ENCODE measurements at regions not wholly inside any gene's neighbourhood (a gene's known extent, or its start where the extent isn't known, plus 50 kb on each side); places are given as distances from the start of the nearest gene placed in this dataset.

- no peak for DNase-seq
Measured at GRCh38 chr10:3537518-3537917, 247.5 kb downstream of the KLF6 start.

- DNase-seq, result no peak
Measured at GRCh38 chr10:3535001-3535400, 250.0 kb downstream of the KLF6 start.

- DNase-seq, result no peak
Measured at GRCh38 chr10:3534433-3534832, 250.6 kb downstream of the KLF6 start.

GRCh38 chr10:3533296-3533695 lies 251.7 kb downstream of the KLF6 start:
- no peak for DNase-seq

GRCh38 chr10:3532644-3533043 lies 252.4 kb downstream of the KLF6 start:
- no peak for DNase-seq

GRCh38 chr10:3531670-3532069 lies 253.3 kb downstream of the KLF6 start:
- no peak for DNase-seq

GRCh38 chr10:3530783-3531645 lies 254.0 kb downstream of the KLF6 start:
- DNase-seq, result no peak

- DNase-seq, result no peak
Measured at GRCh38 chr10:3530346-3530745, 254.7 kb downstream of the KLF6 start.

- no peak for DNase-seq
Measured at GRCh38 chr10:3529691-3530090, 255.3 kb downstream of the KLF6 start.

- DNase-seq, result no peak
Measured at GRCh38 chr10:3528823-3529403, 256.1 kb downstream of the KLF6 start.

GRCh38 chr10:3528271-3528670 lies 256.7 kb downstream of the KLF6 start:
- no peak for DNase-seq

GRCh38 chr10:3527869-3528268 lies 257.1 kb downstream of the KLF6 start:
- no peak for DNase-seq

- DNase-seq, result no peak
Measured at GRCh38 chr10:3526727-3527501, 258.1 kb downstream of the KLF6 start.

GRCh38 chr10:3525832-3526449 lies 259.1 kb downstream of the KLF6 start:
- DNase-seq, result no peak

- DNase-seq, result no peak
Measured at GRCh38 chr10:3524086-3524960, 260.7 kb downstream of the KLF6 start.

GRCh38 chr10:3523309-3524050 lies 261.5 kb downstream of the KLF6 start:
- DNase-seq, result no peak

GRCh38 chr10:3516923-3517255 lies 268.1 kb downstream of the KLF6 start:
- no peak for DNase-seq

- no peak for DNase-seq
Measured at GRCh38 chr10:3516234-3516922, 268.6 kb downstream of the KLF6 start.

- DNase-seq, result no peak
Measured at GRCh38 chr10:3514691-3515090, 270.3 kb downstream of the KLF6 start.

GRCh38 chr10:3512263-3512662 lies 272.7 kb downstream of the KLF6 start:
- no peak for DNase-seq

- DNase-seq, result no peak
Measured at GRCh38 chr10:3511483-3511882, 273.5 kb downstream of the KLF6 start.

Data from NCI-H1417 treated with DMSO at 0.1 percent for 48 hours (cell line).